ENCODE measurements at regions not wholly inside any gene's neighbourhood (a gene's known extent, or its start where the extent isn't known, plus 50 kb on each side); places are given as distances from the start of the nearest gene placed in this dataset.

DNA sequence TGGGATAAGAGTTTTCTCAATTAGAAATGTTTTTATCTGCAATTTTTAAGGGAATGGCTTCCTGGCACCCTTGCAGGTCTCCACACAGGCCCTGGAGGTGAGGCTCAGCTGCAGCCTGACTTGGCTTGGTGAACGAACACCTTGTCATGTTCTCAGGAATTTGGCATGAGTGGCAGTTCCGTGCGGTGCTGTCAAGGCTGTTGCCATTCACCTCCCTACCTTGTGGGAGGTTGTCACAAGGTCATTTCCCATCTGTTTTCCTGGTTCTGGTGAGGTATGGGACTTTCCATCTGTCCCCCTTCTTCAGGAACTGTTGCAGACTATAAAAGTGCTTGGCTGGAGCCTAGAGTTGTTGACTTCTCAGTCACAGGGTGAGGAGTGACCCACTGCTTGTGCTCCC, 82.9 kb downstream of the ELOVL4 start:
- no peak for DNase-seq

DNA sequence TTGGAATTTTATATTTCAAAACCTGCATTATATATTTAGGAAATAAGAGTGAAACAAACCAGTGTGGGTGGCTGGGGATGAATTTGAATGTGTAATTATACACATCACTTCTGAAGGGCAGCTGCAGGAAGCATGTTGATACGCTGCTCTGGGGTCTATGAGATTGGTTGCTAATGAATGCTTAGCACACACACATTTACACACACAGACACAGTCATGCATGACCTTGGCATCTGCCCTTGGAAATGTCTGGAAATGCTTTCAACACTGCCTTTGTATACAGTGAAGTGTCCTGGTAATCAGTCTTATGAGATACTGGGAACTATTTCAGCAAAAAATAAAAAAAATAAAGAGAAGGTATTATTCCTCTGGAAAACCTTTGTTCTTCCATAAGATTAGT, 83.4 kb downstream of the ELOVL4 start:
- DNase-seq, result no peak

DNA sequence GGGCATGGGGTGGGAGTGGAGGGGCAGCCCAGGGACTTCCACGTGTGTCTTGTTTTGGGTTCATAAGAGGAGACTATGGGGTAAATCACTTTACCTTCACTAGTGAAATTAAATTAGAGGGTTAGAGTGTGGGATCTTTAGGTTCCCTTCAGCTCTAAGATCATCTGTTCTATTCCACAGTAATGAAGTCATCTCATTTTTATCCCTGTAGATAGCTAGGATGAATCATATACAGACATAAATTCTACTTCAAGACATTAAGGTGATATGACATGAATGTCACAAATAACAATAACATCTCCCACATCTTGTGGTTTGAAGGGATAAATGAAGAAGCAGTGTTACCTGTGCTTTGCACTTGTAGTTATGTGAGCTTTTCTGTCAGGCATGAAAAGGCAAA, 83.8 kb downstream of the ELOVL4 start:
- no peak for DNase-seq

DNA sequence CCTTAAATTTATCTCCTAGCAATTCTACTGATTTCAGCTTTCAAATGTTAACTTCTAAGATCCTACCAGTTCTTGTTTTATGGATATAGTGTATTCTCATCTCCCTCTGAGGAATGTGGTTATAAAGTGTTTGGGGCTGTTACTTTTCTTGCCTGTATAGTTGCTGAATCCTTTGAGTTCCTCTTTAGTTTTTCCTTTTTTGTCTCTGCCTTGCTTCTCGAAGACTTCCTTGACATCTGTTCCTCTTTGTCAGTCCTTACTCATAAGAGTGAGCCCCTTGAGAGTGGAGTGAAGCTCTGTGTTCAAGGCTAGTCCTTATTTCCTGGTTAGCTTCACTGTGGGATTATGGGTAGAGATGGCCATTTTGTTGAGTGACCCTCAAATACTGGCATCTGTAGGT, 84.6 kb downstream of the ELOVL4 start:
- DNase-seq, result no peak

DNA sequence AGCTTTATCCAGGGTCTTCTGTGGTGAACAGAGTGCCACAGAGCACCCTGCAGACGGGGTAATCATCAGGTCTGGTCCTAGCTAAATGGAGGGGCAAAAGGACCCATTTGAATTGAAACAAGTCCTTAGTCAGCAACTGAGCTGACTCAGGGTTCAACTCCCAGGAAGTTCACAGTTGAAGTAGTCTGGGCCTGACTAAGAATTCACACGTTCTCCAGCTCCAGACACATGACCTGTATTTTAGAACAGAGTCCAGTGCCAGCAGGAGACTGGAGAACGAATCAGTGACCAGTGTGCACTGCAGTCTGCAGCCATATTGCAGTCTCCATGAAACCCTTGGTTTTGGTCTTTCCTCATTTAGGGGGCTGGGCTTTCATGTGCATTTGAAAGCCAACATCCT, 85.2 kb downstream of the ELOVL4 start:
- no peak for DNase-seq

DNA sequence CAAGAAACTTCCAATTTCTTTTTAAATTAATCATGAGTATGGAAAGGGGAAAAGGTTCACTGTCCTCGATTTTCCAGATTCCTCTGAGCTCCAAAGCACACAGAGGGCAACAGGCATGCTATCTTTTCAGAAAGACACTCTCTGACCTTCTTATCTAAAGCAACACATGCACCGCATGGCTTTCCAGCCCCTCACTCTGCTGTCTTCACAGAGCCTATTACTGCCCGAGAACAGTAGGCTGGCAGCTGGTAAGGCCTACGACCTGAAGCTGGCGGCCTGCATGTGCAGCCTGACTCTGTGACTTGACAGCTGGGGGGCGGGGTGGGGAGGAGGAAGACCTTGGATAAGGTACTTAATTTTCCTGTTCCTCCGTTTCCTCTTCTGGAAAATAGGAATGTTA, 86.3 kb downstream of the ELOVL4 start:
- no peak for DNase-seq

DNA sequence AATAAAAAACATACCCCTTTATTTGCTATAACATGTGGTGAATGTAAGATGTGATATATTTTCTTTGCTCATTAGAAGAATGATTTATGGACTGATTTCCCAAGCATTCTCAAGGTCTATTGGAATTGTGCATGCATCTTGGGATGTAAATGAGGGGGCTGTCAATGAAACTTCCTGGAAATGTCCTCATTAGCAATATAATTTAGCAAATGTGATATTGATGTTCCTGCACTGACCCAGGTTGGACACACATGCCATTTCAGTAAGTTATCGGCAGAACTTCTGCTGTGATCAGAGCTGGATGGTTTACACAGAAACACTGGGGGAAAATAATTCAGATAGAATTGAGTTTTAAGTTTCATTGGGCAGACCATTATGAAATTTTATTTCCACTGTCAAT, 99.9 kb downstream of the ELOVL4 start:
- DNase-seq, result no peak

DNA sequence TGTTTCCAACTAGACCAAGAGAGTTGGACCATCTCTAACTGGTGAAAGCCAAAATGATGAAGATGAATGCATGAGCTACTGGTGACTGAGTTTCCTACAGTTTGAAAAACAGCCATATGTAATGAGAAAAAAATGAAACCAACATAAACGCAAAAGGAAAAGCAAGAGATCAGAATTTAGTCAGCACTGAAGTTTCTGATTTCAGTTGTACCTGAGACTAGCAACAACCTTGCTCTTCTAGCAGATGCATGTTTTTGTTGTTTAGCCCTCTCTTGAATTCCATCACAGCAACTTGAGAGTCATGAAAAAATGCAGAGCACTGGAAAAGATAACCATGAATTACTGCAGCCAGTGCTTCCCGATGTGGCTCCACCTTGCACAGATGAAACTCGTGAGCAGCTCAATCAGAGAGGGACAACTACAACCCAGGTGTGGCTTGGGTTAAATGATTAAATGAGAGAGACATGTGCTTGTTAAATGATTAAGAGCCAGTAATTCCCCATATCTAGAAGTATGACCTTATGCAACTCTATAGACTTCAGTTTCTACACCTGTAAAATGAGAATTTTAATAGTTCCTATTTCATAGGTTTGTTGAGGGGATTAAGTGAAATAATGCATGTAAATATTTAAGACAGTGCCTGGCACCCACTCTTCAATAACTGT, 104.8 kb downstream of the ELOVL4 start:
- peak in 1 of 5 experiments; percentile 43 for DNase-seq

DNA sequence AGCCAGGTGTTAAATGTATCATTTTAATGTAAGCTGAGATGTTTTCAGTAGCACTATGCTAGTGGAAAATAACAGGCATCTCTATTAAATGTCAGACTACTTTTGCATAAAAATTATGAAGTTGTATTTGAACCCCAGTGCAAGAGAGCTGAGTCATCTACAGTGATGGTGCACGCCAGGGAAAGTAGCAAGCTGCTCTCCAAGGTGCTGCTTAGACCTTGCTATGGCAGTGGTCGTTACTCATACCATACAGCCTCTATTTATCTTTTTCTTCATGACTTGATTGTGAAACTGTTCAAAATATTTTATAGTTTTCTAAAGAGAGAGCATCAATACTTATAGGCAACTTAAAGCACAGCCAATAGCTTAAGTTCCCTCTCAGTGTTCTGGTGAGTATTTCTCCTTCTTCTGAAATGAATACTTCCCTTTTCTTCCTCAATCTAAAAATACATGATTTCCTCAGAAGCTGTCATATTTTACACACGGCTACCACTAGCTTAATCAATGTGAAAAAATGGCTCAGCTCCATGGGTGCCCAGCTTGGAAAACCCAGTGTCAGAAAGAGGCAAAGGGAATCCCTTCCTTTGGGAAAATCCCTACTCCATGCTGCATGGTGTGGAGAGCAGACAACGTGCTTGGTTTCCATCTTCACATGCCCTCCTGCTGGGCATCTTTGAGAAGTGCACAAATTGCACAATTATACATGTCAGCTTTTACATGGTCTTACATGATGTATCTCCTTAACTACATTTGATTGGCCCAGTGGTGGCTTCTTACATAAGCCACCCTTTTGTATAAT, 105.6 kb downstream of the ELOVL4 start:
- peak in 1 of 5 experiments; percentile 32 for DNase-seq

DNA sequence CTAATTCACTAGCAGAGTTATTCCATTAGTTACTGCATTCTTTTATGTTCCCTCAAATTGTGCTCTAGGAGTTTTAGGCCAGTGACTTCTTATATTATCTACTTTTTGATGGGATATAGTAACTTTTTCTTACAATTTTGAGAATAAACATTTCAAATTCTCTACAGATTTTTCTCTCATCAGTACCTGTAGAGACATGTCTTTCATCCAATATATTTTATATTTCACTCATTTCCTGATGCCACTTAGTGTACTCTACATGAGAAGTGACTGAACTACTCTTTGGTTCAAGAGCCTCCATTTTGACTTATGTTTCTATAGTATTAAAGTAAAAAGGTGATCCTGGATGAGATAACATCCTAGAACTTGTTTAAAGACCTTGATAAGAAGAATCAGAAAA, 108.5 kb downstream of the ELOVL4 start:
- no peak for DNase-seq

DNA sequence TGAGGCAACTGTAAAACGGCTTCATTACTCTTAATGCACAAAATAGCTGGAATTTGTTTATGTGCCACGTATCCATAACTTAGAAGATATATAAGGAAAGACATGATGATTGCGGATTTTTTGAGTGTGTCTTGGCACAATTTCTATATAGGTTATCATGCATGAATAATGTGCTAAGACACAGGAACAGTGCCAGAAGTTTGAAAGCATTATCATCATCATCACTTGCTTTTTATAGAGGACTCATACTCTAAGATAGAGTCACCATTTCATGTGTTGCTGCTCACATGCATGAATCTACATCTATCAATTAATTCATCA, 113.4 kb downstream of the ELOVL4 start:
- no peak for DNase-seq

DNA sequence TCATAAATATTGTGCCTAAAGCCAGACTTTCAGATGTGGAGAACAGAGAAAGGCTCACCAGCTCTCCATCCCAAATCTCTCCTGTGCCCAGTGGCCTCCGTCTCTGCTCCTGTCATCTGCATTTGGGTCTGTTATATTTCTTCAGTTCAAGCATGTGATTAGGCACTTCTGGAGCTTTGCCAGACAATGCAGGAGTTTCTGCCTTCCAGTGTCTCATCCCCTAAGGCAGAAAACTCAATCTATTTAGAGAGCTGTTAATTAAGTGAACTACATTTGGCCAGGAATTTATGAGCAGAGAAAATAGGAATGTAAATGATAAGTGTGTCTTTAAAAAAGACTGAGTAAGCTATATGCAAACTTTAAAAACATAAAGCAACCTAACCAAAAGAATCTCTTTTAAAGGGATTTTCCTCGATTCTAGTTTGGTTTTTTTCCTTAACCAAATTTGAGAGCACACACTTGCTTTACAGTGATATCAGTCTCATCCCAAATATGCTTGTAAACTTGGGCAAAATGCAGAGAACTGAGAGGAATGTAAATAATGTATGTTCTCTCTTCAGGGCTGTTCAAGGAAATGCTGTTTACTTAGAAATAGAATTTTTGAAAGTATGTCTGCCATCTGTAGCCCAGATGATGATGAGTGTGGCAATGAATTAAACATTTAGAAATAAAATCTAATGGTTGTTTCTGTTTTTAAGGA, 113.9 kb downstream of the ELOVL4 start:
- DNase-seq, result no peak

DNA sequence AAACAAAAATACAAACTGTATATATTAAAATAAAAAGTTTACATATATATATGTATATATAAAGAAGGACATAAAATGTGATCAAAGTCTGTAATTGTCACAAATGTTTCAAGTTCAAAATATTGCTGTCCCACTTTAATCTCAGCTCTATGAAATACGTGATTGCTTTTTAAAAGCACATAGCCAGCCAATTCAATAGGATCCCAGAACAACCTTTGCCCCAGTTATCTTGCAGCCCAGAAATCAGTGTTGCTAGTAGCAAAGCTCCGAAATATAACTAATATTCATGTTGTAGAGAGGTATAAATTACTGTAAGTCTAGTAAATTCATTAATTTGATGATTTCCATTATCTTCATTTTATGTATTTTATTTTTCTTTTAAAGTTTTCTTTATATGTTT, 114.6 kb downstream of the ELOVL4 start:
- no peak for DNase-seq

DNA sequence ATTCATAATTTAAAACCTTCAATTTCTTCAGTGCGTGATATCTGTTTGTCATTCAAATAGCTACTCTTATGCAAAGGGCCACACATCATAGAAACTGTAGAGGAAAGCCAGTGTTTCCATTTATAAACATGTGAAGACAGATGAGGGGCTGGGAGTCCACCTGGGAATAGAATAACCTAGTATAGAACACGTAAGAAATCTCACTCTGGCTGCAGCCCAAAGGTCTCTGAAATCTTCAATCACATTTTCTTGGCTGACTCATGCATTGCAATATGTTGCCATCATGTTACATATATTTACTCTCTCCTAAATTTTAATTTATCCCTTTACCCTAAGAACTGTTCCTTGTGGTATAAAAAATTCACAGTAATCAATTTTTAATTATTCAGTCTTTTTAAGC, 123.2 kb downstream of the ELOVL4 start:
- no peak for DNase-seq

DNA sequence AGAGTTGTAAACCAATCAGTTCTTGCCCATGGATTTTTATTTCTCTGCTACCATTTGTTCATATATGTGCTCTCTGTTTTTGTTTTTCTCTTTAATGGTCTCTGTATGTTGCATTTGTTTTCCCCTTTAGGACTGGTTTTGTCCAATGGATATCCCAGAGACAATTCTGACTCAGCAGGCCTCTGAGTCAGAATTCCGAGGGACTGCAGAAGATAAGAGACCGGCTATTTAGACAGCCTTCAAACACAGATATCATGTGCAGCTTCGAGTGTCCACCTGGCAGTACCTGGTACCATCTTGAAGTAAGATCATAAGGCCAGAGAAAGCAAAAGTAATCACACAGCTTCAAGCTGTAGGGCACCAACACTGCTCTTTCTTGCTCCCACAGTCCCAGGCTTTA, 125.5 kb downstream of the ELOVL4 start:
- no peak for DNase-seq

DNA sequence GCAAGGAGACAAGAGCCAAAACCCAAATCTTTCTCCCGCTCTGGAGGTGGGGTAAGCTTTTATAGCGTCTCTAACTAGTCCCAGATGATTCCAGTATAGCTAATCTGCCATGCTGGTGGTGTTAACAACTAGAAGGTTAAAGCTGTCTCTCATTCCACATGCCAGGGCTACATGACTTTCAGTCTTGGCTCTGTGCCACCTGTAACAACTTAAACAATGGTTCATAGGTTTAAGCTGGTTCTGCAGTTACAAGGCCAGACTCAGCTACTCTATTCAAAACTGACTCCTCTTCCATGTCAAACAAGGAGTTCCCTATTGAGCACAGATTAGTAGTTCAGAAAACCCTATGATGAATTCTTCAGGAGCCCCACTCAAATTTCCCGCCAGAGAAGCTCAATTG, 128.9 kb downstream of the ELOVL4 start:
- DNase-seq, result no peak

DNA sequence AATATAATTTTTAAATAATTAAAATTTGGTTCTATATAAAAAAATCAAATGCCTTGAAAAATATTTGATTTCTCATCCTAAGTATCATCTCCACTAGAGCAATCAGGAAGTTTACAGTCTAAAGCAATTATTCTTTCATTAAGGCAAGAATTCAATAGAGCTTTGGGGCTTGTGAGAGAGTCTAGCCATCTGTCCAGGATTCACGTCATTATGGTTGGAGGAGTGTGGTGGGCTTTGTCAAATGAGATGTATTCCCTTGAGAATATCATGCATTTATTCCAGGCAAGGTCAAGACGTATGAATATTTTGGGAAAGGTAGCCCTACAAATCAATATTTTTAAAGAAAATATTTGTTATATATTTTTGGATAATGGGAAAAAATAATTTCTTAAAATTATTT, 132.4 kb downstream of the ELOVL4 start:
- no peak for DNase-seq

DNA sequence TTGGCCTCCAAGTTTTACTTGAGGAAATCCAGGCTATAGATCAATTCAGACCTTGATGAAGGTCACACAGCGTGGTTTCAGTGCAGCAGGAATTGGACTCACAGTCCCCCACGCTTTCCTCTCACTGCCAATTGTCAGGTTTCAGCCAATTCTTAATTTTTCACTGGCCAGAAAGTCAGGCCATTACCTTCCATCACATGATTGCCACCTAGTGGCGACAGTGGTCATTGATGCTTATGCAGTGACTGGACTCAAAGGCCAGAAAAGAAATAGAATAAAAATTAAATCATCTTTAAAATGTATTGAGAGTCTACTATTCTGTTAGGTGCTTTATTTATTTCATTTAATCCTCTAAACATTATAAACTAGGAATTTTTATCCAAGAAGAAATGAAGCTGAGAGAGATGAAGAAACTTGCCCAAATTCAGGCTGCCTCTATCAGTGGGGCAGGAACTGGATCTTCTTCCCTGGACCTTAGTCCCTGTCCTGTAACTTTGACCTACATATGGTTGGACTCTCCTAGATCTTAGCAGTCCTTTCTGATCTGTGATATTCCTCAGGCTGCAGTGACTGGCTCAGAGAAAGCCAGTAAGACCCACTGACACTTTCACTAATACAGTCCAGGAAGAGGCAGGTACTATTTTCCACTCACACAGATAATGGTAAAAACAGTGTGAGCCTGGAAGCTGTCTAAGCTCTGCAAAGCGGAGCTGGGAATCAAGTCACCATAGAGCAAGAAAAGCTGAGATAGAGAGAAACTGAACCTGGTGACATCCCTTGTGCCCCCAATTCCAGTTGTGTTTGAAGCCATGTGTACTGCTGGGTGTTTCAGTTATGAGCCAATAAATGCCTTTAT, 133.3 kb downstream of the ELOVL4 start:
- DNase-seq, result peak in 3 of 5 experiments; percentile 13 to 38 (median 34)

DNA sequence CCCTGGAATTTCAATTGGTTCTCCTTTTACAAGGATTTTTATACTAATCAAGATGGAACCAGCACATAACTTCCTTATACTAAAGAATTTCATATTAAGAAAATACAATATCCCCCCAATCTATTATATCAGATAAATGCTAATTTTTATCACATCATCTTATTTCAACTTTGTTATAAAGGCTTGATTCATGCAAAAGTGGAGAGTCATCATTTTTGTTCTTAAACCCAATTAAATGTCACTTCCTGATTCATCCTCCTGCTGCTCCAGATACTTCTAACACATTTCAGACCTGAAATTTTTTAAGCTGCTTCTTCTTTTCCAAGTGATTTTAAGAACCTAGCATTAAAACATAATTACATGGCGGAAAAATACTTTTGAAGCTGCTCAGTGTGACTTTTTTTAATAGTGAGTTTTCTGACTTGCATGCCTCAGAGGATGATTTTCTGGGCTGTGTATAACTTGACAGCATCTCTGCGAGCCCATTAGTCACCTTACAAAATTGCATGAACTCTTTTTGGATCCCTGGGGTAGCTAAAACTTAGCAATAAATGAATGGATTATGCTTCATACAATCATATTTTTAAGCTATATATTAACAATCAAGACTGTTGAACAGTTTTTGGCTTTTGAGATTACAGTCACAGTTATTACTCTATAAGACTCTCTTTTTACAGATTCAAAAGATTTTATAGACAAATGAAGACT, 134.1 kb downstream of the ELOVL4 start:
- no peak for DNase-seq

DNA sequence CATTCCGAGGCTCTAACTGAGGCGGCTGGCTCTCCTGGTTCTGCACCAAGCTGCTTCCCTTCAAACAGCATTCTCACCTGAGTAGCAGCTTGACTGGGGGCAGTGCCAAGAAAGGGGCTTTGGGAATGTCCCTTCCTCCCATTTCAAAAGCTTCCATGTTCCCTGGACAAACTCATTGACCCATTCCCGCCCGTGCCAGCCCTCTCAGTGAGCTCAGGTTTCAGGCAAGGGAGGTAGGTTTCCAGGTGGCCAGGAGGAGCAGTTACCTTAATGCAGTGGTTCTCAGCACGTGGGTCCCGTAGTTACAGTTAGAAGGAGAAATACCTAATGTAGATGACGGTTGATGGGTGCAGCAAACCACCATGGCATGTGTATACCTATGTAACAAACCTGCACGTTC, 135.2 kb downstream of the ELOVL4 start:
- DNase-seq, result no peak

DNA sequence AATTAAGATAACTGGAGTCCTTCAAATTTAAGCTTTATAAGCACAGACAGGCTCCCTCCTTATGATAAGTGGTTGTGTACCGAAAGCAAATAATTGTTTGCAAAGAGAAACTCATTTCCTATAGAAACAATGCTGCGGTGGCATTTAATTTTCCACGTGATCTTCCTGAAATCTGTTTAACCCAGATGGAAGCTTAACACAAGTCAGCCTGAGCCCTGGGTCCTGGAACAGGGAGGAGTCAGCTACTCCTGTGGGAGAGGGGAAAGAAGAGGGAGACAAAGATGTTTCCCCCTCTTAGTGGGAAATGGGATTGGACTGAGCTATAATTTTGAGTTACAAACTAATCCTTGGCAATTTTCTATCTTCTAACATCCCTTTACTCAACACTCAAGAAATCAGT, 136.5 kb downstream of the ELOVL4 start:
- no peak for DNase-seq

DNA sequence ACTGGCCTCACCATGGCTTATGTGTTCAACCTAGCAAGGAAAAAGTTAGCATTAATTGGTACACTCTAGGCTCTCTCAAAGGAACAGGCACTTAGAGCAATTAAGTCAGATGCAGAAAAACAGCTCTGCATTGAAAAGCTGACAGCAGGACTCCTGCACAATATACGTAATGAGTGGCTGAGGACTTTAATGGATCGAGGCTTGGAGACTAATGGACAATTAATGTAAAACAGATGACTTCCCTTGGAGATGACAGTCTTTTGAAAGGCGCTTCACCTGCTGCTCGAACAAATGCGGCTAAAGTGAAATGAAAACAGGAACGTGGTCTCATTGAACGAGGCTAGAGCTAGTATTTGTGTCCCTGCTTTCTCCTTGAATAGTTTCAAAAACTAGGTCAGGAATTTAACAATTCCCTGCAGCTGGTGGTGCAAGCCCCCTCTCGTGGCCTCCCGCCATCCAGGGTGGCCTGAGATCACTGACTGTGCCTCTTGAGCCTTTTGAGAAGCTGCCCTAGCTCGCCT, 137.1 kb downstream of the ELOVL4 start:
- no peak for DNase-seq
